ENCODE measurements at regions not wholly inside any gene's neighbourhood (a gene's known extent, or its start where the extent isn't known, plus 50 kb on each side); places are given as distances from the start of the nearest gene placed in this dataset.

GRCh38 chr1:200354243-200354642, 55.6 kb downstream of the ZNF281 start:
- no peak for DNase-seq

GRCh38 chr1:200353232-200353631, 56.6 kb downstream of the ZNF281 start:
- DNase-seq = no peak

DNA sequence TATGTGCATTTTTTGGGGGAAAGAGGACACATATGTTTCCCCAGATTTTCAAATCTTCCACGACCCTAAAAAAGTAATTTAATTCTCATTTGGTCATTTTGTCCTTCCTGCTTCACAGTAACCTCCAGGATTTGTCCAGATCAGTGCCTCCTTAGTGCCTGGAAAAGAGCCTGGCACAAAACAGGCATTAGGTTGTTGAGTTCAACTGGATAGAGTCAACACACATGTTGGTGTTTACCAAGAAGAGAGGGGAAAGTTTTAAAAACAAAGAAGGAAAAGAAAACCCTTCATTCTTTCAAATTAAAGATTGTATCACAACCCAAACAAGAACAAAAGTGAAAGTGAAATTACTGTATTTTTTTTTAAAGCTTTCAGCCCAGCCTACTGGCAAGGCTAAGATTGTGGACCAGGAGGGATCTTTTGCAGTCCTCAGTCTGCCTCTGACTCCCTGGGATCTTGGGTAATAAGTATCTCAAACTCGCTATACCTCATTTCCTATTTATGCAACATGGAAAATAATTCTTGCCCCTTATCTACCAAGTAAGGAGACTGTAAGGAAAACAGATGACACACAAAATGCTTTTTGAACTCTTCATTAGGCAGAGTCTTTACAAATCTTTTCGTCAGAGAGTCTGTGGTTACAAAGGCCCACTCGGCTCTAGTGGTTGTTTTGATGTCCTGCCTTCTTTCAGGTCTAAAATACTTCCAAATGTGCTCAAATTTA, 57.8 kb downstream of the ZNF281 start:
- no peak for DNase-seq

DNA sequence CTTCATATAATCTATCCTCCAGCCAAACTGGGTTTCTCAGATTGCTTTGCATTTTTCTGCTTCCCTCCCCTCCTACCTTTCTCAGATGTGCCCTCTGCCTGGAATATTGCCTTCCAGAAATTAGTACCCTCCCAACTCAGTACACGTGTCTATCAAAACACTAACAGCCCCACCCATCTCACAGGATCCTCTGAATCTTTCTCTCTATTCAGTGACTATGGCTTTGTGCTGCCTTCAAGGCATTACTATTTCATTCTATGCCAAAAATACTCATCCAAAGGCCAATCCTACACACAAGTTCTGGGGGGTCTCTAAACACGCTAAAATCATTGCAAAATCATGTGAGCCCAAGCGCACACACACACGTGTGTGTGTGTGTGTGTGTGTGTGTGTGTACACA, 58.4 kb downstream of the ZNF281 start:
- DNase-seq = no peak

DNA sequence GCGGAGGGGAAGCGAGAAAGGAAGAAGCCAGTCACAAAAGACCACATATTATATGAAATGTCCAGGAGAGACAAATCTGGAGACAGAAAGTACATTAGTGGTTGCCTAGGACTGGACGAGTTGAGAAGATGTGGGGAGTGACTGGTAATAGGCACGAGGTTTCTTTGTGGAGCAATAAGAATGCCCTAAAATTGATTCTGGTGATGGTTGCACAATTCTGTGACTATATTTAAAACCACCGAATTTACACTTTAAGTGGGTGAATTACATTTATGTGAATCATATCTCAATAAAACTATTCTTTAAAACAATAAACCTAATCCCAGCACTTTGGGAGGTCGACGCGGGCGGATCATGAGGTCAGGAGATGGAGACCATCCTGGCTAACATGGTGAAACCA, 63.1 kb downstream of the ZNF281 start:
- DNase-seq = no peak

- DNase-seq = no peak
Observed at GRCh38 chr1:200345520-200345919, 64.3 kb downstream of the ZNF281 start.

- no peak for DNase-seq
Observed at GRCh38 chr1:200343874-200344273, 66.0 kb downstream of the ZNF281 start.

GRCh38 chr1:200342511-200343311, 67.1 kb downstream of the ZNF281 start:
- DNase-seq = no peak

DNA sequence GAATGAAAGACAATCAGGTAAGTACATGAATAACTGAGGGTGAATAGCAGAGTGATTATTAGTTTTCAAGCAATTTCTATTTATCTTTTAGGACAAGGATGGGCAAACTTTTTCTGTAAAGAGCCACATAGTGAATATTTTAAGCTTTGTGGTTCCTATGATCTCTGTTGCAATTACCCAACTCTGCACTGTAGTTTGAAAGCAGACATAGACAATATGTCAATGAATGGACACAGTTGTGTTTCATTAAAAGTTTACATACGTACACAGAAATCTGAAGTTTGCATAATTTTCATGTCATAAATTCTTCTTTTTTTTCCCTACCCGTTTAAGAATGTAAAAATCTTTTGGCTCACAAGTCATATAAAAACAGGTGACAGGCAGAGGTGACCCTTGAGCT, 71.4 kb downstream of the ZNF281 start:
- DNase-seq = no peak

DNA sequence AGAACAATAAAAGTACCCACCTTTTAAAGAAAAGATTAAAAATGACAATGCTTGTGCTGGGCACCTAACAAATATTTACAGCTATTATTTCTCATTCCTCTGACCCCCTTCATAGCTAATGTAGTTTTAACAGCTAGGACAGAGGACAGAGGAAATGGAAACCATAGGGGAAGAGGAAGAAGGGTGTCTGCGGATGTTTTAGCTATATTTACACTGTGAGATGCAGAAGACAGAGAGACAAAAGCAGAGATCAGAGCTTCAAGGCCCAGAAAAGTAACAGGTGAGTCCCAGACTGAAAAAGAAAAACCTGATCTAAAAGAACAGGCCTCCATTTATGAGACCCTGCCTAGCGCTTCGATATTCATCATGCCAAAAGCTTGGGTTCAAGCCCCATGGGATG, 72.0 kb downstream of the ZNF281 start:
- no peak for DNase-seq

DNA sequence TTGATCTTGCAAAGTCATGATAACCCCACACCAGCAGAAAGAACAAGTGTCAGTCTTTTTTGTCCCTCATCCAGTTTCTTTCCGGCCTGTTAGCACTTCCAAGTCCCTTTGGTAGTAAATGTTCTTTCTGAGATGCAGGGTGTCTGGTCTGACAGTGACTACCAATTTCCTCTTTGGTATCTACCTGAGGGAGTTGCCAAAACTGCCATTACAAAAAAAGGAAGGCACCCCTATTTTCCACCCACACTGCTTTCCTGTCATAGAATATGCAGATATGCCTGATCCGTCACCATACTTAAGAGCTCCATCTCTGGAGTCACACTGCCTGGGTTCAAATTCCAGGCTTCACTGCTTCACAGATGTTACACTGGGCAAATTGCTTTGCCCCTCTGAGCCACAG, 72.4 kb downstream of the ZNF281 start:
- no peak for DNase-seq

DNA sequence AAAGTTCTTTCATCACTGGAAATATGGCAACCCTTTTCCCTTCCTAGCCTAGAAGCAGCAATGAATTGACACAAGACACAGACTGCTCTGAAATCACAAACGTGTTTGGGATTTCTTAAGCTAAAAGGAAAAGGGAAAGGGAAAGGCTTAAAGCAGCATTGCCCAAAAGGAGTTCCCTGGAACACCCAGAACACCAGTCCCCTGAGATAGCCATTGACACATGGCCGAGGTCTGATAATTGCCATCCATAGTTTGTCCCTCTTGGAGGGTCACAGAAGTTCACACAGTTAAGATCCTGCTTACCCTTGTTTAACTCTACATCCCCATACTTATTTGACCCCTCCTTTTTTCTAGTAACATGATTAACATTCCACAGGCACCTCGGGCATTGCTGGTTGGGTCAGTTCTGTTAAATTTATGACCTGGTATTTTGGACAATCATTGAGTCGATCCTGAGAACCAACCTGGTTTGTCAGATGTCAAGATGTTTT, 72.9 kb downstream of the ZNF281 start:
- no peak for DNase-seq

DNA sequence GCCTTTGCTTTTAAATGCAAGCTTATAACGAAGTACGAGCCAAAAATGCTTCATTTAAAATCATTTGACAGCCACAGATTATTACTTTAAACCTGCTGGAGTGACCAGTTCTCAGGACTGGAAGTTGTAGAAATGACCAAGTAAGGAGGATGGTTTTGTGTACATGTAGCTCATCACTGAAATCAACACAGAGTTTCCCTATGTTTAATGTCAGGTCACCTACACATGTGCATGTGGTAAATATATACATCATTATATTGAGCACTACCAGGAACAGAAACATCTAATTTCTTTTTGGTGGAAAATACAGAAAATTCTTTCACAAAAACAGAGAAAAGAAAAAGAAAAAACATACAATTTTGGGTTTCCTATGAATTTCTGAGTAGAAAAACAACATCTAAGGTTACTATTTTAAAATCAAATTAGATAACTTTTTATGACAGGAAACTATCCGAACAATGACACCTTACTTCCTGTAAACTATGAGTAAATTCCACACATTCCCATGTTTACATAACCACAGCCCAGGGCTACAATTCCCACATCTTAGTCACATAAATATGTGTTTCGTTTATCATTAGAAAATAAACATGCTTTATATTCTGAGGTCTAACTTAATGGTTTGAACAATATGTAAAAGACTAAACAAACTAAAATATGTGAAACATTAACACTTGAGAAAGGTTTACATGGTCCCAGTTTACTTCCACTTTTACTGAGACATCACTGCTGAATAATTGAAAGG, 73.6 kb downstream of the ZNF281 start:
- no peak for DNase-seq

- DNase-seq = no peak
Observed at GRCh38 chr1:200334661-200335256, 75.1 kb downstream of the ZNF281 start.

- no peak for DNase-seq
Observed at GRCh38 chr1:200333329-200333728, 76.5 kb downstream of the ZNF281 start.

- no peak for DNase-seq
Observed at GRCh38 chr1:200332716-200333115, 77.1 kb downstream of the ZNF281 start.

DNA sequence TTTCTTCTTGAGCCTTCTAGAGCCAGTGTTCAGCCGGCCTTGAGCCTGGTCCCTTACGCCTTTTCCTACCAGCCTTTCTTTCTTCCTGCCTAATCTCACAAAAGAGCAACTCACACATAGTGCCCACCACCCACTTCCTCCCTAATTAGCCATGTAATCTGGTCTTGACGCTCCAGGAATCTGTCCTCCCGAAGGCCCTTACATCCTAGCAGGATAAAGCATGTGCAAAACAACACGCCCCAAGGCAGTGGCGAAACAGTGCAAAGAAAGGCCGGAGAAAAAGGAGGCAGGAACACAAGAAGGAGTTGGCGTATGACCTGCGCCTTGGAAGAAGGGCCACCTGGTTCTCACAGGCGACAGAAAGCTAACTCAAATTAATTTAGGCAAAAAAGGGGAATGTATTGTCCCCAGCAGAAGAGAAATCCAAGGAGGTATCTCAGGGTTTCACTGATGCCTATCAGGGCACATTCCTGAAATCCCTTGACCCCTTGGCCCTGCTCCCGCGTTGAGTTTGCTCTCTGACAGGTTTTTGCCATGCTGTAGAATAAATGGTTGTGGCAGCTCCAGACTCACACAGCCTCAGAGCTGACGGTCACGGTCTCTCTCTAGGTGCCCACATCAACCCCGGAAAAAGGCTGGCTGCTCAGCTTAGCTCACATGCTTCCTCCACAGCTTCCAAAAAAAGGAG, 79.0 kb downstream of the ZNF281 start:
- DNase-seq = no peak

- no peak for DNase-seq
Observed at GRCh38 chr1:200329208-200329882, 80.5 kb downstream of the ZNF281 start.

DNA sequence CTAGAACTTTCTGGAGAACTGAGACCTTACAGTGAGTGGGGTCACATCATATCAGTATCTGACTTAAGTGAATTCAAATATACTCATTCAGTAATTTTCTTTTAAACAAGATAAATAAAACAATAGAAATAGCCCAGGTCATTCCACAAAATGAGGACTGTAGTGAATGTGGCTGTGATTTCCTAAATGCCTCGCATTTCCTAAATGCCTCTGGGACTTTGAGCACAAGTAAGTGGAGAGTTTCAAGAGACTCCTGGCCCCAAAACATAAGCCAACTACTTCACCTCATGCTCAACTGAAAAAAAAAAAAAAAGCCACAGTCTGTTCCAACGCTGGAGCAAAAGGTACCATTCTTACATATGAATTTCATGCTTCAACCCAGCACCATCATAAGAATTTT, 81.5 kb downstream of the ZNF281 start:
- DNase-seq = no peak

DNA sequence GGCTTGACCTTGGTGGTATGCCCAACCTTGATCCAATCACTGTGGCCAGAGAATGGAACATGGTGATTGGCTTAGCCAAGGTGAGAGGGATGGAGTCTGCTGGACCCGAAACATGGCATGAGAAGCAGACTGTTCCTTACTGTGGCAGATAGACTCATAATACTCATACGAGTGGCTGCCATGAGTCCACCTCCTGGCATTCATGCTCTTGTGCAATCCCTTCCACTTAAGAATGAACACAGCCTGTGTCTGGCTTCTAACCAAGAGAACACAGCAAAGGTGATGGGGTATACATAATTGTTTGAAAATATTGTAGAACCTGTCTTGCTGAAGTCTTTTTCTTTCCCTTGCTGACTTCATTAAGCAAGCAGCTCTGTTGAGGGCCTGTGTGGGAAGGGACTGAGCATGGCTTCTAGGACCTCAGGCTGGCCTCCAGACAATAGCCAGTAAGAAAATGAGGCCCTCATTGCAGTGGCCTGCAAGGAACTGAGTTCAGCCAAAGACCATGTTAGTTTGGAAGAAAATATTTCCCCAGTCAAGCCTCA, 85.9 kb downstream of the ZNF281 start:
- DNase-seq = no peak

DNA sequence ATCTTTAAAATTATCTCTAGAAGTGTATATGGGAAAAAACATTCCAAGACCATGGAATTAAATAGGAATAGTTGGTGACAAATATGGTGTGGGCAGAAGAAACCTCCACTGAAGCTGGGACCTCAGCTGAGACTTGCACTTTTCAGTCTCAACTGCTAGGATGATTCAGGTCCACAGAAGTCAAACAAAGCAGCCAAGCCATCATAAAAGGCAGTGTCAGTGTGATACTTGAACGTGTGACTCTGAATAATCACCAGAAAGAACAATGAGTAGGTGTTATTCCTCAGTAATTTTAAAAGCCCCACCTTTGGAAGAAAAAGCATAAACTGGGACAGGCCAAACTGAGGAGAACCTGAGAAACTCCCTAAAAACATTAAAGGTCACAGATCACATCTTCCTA, 90.7 kb downstream of the ZNF281 start:
- DNase-seq = no peak

DNA sequence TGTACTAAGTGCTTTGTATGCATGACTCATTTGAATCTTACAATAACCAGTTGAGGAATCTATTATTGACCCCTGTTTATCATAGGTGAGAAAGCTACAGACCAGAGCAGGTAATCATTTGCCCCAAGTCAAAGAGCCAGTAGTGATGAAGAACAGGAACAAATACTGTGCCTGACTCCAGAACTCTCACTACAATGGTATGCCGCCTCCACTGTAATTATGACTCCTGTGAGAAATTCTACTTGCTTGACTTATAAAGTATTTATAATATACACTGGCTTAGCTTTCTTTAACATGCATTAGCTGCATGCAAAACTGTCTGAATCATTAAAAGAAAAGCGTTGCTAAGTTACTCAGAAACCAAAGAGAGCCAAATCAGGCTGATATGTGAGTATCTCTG, 92.6 kb downstream of the ZNF281 start:
- DNase-seq = no peak
